HG03280 (cell line): ENCODE measurements at regions not wholly inside any gene's neighbourhood (a gene's known extent, or its start where the extent isn't known, plus 50 kb on each side); places are given as distances from the start of the nearest gene placed in this dataset.

ENCODE experiments used
- ATAC-seq: cut with Tn5 transposase; IDR thresholded peaks from one replicate; pipeline ENCODE4 v1.9.1; 2021; ENCODE audit warnings: mild to moderate bottlenecking, moderate library complexity; ENCODE audit not compliant: unreplicated experiment

DNA sequence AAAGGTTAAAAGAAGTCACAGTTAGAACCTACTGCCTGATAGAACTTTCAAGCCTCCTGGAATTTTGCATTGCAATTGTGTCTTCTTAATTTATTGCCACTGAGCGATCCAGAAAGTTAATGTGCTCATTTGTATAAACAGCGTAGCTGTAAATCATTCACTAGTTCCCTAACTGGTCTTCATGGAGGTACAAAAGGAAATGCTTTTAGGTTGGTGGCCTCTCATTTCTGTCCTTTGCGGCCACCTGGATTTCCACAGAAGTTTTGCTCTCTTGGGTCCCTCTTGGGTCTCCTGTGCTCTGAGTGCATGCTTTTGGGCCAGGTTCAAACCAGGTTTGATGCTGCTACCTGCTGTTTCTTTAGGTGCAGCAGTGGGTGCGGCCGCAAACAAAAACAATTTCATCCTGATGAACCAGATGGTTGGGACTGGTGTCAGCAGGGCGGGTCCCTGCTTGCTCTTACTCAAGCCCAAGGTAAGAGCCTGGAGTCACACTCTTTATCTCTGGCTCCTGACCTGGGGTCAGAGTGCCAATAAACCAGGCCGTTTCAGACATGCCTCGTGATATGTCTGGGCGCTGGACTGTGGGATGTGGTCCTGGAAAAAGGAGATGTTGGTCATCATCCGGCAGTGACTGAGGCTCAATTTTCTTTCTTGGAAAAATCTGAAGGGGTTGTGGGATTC lies 270.1 kb downstream of the PTTG2 start:
- no peak for ATAC-seq

DNA sequence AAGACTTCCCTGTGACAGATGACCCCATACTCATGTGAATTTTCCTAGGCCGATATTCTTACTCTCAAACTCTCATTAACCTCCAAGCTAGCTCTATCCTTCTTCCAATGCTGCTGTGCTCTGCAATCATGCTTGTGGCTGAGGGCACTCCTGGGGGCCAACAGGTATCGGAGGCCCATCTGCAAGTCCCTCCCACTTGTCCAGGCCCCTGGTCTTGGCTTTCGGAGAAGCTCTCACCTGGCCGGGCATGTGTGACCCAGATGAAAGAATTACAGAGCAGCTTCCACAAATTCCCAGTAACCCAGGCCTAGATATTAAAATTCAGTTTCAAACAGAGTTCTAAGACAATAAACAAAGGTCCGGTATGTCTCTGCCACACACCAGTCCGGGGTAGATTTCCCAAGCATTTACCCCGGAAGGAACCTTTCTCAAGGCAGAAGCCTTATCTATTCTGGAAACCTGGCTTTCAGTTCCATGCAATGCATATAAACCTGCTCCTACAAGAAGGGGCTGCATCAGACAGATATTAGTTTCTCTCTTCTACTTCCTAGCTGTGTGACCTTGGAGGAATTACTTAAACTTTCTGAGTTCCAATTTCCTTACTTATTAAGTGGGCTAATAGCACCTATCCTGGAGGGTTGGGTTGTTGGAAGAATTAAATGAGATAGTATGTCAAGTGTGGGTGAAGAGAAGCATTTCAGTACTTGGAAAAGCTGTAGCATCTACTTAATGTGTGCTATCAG lies 270.8 kb downstream of the PTTG2 start:
- ATAC-seq = no peak

GRCh38 chr4:38231626-38232025 lies 271.4 kb downstream of the PTTG2 start:
- ATAC-seq = no peak

DNA sequence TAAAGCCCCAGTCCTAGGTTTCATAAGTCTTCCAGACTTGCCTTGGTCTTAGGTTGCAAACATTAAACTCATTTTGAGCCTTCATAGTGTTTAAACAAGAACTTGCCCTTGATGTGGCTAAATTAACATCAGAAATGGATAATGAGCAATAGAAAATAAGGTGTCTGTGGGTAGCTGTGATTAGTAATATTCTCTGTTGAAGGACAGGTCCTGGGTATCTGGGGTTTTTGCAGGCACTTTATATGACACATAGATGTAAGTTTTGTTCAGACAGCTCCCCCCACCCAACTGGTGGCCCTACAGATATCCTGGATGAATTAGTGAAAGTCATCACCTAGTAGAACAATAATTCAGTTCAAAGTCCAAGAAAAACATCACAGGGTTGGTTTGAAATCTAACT lies 272.5 kb downstream of the PTTG2 start:
- ATAC-seq = no peak

DNA sequence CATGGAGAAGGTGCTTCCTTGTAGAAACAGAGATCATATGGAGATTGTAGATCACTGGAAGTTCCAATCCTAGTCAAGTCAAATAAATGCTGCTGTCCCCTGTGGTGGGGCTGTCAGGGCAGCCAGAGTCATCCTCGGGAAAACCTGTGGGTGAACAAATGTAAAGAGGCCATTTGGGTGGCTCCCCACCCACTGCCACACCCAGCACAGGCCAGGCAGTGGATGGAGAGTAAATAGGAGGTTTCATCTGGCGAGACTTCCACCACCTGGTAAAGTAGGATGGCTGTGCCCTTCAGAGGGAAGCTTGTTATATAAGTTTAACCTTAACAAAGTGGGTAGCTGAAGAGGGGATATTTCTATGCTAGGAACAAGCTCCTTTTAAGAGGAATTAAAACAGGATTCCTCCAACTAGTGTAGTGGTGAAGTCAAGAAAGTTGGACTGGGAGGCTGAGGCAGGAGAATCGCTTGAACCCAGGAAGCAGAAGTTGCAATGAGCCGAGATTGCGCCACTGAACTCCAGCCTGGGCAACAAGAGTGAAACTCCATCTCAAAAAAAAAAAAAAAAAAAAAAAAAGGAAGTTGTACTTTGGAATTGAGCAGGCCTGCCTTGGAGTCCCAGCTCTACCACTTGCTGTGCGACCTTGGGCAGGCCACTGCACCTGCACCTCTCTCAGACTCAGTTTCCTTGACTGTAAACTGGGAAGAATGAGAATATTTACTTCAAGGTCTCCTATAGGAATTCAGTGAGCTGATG lies 273.7 kb downstream of the PTTG2 start:
- ATAC-seq = no peak

GRCh38 chr4:38235354-38235753 lies 275.2 kb downstream of the PTTG2 start:
- no peak for ATAC-seq

DNA sequence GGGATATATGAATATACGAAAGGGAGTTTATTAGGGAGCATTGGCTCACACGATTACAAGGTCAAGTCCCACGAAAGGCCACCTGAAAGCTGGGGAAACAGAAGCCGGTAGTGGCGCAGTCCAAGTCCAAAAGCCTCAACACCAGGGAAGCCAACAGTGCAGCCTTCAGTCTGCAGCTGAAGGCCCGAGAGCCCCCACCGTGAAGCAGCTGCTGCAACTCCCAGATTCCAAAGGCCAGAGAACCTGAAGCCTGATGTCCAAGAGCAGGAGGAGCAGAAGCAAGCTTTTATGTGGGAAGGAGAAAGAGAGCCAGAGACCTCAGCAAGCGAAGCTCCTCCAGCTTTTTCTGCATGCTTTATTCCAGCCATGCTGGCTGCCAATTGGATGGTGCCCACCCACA lies 275.8 kb downstream of the PTTG2 start:
- no peak for ATAC-seq

- ATAC-seq = no peak
These were observed 276.3 kb downstream of the PTTG2 start for GRCh38 chr4:38236503-38236902.

- ATAC-seq = no peak
These were observed 276.9 kb downstream of the PTTG2 start for GRCh38 chr4:38237139-38237538.

DNA sequence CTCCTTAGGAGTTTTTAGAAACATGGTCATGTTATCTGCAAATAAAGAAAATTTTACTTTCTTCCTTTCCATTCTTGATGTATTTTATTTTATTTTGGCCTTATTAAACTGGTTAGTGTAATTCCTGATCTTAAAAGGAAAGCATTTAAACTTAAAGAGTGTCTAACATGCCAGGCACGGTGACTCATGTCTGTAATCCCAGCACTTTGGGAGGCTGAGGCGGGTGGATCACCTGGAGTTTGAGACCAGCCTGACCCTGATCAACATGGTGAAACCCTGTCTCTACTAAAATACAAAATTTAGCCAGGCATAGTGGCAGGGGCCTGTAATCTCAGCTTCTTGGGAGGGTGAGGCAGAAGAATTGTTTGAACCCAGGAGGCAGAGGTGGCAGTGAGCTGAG lies 281.3 kb downstream of the PTTG2 start:
- ATAC-seq = no peak

DNA sequence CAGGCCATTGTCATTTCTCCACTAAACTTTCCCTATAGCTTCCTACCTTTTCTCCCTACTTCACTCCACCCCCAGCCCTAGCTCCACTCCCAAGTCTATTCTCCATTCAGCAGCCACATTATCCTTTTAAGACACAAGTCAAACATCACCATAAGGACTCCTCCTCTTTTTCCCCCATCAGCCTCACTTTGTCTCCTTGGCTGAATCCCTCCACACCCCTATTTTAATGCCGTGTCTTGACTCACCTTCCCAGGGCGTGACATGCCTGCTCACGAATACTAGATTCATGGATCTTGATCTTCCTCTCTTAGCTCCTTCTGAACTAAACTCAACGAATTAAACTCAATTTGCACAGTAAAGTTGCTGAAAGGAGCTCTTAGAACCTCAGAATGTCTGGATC lies 281.9 kb downstream of the PTTG2 start:
- no peak for ATAC-seq

DNA sequence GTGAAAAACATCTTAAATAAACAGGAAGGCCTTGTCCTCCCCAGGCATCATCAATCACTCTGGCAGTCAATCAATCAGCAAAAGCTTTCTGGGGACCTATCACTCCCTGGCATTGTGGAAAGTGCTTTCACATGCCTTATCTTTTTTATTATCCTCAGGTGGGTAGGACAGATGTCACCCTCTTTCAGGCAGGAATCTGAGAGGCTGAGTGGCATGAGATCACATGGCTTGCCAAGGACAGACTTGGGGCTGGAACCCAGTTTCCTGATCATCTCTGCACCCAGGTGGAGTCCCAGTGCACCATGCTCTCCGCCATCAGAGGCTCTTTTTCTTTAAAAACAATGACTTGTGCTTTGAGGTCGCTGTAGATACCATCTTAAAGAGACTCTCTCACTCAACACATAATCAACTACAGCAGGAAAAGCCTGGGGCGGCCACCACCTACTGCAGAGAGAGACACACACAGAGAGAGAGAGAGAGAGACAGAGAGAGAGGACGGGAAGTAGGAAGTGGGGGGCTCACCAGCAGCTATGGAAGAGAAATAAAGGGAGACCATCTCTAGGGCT lies 282.7 kb downstream of the PTTG2 start:
- ATAC-seq = no peak

DNA sequence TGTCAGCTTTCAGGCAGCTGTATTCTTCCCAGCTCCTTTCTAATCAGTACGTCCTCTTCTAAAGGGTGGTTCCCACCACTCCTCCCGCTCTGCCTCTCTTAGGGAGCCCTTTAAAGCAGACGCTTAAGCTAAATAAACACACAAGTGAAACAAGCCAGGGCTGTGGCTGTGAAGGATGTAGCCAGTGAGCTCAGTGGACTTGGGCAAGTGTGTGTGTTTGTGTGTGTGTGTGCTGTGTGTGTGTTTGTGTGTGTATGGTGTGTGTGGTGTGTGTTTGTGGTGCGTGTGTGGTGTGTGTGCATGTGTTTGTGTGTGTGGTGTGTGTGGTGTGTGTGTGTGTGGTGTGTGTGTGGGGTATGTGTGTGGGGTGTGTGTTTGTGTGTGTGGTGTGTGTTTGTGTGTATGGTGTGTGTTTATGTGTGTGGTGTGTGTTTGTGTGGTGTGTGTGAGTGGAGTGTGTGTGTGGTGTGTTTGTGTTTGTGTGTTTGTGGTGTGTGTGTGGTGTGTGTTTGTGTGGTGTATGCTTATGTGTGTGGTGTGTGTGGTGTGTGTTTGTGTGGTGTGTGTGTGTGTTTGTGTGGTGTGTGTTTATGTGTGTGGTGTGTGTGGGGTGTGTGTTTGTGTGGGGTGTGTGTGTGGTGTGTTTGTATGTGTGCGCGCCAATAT lies 283.3 kb downstream of the PTTG2 start:
- no peak for ATAC-seq

GRCh38 chr4:38254825-38255224 lies 294.6 kb downstream of the PTTG2 start:
- ATAC-seq = no peak

DNA sequence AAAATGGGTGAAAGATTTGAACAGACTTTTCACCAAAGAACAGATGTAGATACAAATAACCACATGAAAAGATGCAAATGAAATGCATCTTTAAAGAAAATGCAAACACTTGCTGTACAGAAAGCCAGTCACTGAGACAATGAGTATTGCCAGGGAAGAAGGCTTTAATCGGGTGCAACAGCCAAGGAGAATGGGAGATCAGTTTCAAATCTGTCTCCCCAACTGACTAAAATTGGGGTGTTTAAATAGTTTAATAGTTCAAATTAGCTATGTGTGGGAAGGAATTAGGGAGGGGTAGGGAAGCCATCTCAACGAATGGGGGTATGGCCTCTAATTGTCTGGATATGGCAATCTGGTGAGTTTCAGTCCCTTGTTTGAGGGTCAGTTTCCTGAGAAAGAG lies 295.4 kb downstream of the PTTG2 start:
- no peak for ATAC-seq

DNA sequence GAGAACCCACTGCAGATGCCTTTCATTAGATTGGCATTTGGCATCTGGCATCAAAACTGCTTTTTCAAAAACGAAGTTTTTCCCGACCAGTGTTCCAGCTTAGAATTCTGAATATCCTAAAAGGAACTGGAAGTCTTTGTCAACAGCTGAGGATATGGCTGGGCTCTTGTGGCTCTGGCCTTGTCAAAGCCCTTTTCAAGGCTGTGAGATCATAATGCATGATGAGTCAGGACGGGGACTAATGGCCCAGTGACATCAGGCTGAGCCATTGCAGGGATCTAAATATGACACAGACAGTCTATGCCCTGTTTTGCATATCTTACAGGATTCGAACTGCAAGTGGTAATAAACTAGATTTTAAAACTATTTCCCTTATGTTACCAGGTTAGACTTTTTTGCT lies 306.4 kb downstream of the PTTG2 start:
- no peak for ATAC-seq

- ATAC-seq = no peak
These were observed 308.1 kb downstream of the PTTG2 start for GRCh38 chr4:38268108-38268820.

GRCh38 chr4:38268837-38269236 lies 308.6 kb downstream of the PTTG2 start:
- no peak for ATAC-seq

- no peak for ATAC-seq
These were observed 313.2 kb downstream of the PTTG2 start for GRCh38 chr4:38273407-38273806.

DNA sequence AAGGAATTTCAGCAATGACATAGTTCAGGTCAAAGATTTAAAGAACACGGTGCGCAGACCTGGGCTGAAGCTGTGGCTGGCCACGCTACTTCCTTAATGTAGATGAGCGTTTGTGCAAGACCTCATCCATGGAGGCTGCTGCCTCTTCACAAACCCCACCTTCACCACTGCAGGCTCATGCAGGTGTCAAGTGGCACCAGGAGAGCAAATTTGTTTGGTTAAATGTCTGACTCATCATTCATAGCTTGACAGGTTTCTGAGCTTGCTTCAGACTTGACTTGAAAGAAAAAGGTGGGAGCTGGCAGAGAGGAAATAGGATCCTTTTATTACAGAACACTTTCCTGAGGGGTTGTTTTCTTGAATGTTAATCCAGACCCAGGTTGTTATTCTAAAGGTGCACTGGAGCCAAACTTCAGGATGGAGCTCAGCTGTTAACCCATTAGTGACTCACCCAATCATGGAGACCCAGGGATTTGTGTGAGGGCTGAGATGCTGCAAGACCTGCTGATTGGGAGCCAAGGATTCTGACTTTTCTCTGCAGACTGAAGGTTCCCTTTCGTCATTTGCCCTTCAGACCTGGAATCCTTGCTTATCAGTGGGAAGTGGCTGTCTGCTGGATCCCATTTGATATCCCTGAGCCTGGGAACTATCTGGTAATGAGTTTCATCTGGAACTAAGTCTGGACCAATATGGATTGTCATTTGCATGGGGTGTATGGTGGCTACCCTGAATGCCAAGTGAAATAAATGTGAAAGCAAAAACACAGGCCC lies 315.3 kb downstream of the PTTG2 start:
- no peak for ATAC-seq
